ENCODE measurements at regions not wholly inside any gene's neighbourhood (a gene's known extent, or its start where the extent isn't known, plus 50 kb on each side); places are given as distances from the start of the nearest gene placed in this dataset.

- TF ChIP-seq MAX (IDR thresholded peaks at IDR 0.05; ENCODE audit: low read depth, low read length) (no peak), CTCF (IDR thresholded peaks at IDR 0.05; ENCODE audit: low read depth, low read length) (no peak), POLR2A (IDR thresholded peaks at IDR 0.05; ENCODE audit: extremely low read depth, insufficient read length) (no peak), MYC (IDR thresholded peaks at IDR 0.05; ENCODE audit: low read depth, low read length) (no peak)
These were observed 126.5 kb upstream of the IGFBP3 start for GRCh38 chr7:46047581-46047980.
